ENCODE measurements at regions not wholly inside any gene's neighbourhood (a gene's known extent, or its start where the extent isn't known, plus 50 kb on each side); places are given as distances from the start of the nearest gene placed in this dataset.

DNA sequence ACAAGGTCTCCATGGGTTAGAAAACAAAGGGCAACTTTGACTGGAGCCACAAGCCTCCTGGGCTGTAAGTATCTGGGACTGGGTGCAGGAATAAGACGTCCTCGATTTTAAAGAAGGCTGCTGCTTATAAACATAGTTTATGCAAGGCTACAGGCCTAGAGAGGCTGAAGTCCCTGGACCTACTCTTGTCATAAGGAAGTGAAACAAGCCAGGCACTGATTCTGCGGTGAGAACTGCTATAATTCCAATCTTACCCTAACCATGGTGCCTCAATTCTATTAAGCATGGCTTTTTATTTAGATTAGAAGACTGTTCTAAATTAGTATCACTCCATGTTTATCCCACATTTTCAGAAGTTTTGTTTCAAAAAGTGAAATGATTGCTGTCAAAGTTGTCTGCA lies 777.6 kb downstream of the PLOD2 start:
- TF ChIP-seq, protein P1, sequence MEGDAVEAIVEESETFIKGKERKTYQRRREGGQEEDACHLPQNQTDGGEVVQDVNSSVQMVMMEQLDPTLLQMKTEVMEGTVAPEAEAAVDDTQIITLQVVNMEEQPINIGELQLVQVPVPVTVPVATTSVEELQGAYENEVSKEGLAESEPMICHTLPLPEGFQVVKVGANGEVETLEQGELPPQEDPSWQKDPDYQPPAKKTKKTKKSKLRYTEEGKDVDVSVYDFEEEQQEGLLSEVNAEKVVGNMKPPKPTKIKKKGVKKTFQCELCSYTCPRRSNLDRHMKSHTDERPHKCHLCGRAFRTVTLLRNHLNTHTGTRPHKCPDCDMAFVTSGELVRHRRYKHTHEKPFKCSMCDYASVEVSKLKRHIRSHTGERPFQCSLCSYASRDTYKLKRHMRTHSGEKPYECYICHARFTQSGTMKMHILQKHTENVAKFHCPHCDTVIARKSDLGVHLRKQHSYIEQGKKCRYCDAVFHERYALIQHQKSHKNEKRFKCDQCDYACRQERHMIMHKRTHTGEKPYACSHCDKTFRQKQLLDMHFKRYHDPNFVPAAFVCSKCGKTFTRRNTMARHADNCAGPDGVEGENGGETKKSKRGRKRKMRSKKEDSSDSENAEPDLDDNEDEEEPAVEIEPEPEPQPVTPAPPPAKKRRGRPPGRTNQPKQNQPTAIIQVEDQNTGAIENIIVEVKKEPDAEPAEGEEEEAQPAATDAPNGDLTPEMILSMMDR (IDR thresholded peaks at IDR 0.05; ENCODE audit: low read depth, low read length, missing control alignments), result no peak
- in situ Hi-C loops (cut with HindIII; ENCODE audit: low pct_ligation_motif_present, low sequenced_read_pairs), result no loop called here
- Histone ChIP-seq H3K4me3 (ENCODE audit: low read depth, low read length) (no peak overlapping the region), H3K27ac (no peak overlapping the region), H3K27me3 (replicated peaks) (no peaks in the 10 kb centered on the region), H3K36me3 (replicated peaks) (no peaks in the 10 kb centered on the region)
- no peak for DNase-seq

DNA sequence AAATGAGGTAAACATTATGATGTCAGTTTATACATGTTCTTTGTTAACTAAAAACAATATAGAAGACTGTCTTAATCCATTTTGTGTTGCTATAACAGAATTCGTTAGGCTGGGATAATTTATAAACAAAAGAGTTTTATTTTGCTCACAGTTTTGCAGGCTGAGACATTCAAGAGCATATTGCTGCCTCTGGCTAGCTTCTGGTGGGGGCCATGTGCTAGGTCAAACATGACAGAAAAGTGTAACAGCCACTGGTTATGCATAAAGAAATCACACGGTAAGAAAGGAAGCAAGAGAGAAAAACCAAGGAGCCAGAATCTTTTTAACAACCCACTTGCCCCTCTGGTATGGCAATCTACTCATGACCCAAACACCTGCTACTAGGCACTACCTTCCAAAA lies 776.7 kb downstream of the PLOD2 start:
- Histone ChIP-seq H3K27me3 (replicated peaks) (no peaks in the 10 kb centered on the region), H3K36me3 (replicated peaks) (no peaks in the 10 kb centered on the region), H3K27ac (no peak overlapping the region), H3K4me3 (ENCODE audit: low read depth, low read length) (no peak overlapping the region)
- in situ Hi-C loops (cut with HindIII; ENCODE audit: low pct_ligation_motif_present, low sequenced_read_pairs), result no loop called here
- DNase-seq, result no peak
- TF ChIP-seq, protein P1 (IDR thresholded peaks at IDR 0.05; ENCODE audit: low read depth, low read length, missing control alignments), result no peak

DNA sequence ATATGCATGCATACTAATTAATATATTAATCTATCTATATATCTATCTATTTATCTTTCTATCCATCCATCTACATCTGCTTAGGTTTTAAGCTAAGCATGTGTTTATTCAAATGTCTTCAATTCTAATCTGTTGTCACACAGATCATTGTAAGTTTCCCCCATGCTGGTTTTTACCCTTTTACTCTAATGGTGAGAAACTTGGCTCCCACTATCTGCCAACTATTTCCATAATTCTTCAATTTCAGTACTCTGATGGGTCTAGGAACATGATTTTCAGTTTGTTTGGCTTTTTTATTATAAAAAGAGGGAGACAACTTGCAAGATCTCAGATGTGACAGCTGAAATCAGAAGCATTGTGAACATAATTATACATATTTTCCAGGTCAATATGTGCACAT lies 773.8 kb downstream of the PLOD2 start:
- Histone ChIP-seq H3K4me3 (ENCODE audit: low read depth, low read length) (no peak overlapping the region), H3K27ac (no peak overlapping the region), H3K27me3 (replicated peaks) (no peaks in the 10 kb centered on the region), H3K36me3 (replicated peaks) (no peaks in the 10 kb centered on the region)
- in situ Hi-C loops (cut with HindIII; ENCODE audit: low pct_ligation_motif_present, low sequenced_read_pairs), result no loop called here
- DNase-seq, result no peak
- TF ChIP-seq, protein P1 (IDR thresholded peaks at IDR 0.05; ENCODE audit: low read depth, low read length, missing control alignments), result no peak

DNA sequence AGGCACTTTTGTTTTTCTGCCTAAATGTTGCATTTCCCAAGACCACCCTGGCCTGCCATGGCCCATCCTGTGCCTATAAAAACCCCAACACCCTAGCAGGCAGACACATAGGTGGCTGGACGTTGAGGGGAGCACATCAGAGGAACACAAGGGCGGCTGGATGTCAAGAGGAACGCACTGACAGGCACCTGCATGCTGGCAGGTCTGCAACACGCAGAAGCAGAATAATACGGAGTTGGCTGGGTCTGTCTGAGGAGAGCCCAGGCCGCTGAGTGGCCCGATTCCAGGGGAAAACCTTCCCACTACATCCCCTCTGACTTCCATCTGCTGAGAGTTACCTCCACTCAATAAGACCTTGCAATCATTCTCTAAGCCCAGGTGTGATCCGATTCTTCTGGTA lies 765.6 kb downstream of the PLOD2 start:
- DNase-seq, result no peak
- in situ Hi-C loops (cut with HindIII; ENCODE audit: low pct_ligation_motif_present, low sequenced_read_pairs), result no loop called here
- Histone ChIP-seq H3K36me3 (replicated peaks) (no peaks in the 10 kb centered on the region), H3K27me3 (replicated peaks) (no peaks in the 10 kb centered on the region), H3K4me3 (ENCODE audit: low read depth, low read length) (no peak overlapping the region), H3K27ac (no peak overlapping the region)
- TF ChIP-seq, protein P1 (IDR thresholded peaks at IDR 0.05; ENCODE audit: low read depth, low read length, missing control alignments), result no peak

DNA sequence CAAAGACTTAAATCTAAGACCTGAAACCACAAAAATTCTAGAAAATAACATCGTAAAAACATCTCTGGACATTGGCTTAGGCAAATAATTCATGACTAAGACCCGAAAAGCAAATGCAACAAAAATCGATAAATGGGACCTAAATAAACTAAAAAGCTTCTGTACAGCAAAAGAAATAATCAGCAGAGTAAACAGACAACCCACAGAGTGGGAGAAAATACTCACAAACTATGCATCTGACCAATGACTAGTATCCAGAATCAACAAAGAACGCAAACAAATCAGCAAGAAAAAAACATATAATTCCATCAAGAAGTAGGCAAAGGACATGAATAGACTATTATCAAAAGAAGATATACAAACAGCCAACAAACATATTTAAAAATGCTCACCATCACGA lies 749.4 kb downstream of the PLOD2 start:
- TF ChIP-seq, protein P1 (IDR thresholded peaks at IDR 0.05; ENCODE audit: low read depth, low read length, missing control alignments), result no peak
- Histone ChIP-seq H3K4me3 (ENCODE audit: low read depth, low read length) (no peak overlapping the region), H3K27me3 (replicated peaks) (no peaks in the 10 kb centered on the region), H3K27ac (no peak overlapping the region), H3K36me3 (replicated peaks) (no peaks in the 10 kb centered on the region)
- DNase-seq, result no peak
- in situ Hi-C loops (cut with HindIII; ENCODE audit: low pct_ligation_motif_present, low sequenced_read_pairs), result no loop called here

DNA sequence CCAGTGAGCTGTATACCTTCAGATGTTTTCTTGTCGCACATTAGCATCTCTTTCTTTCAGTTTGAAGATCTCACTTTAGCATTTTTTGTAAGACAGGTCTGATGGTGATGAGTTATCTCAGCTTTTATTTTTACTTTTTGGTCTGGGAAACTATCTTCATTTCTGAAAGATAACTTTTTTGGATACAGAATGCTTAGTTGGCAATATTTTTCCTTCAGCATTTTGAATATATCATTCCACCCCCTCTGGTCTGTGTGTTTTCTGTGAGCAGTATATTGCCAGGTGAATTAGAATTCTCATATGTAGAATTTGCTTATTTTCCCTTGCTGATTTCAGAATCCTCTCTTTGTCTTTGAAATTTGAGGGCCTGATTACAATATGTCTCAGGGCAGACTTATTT lies 743.3 kb downstream of the PLOD2 start:
- TF ChIP-seq, protein P1 (IDR thresholded peaks at IDR 0.05; ENCODE audit: low read depth, low read length, missing control alignments), result no peak
- DNase-seq, result no peak
- in situ Hi-C loops (cut with HindIII; ENCODE audit: low pct_ligation_motif_present, low sequenced_read_pairs), result no loop called here
- Histone ChIP-seq H3K27ac (no peak overlapping the region), H3K4me3 (ENCODE audit: low read depth, low read length) (no peak overlapping the region), H3K36me3 (replicated peaks) (no peaks in the 10 kb centered on the region), H3K27me3 (replicated peaks) (no peaks in the 10 kb centered on the region)
